ENCODE measurements at regions not wholly inside any gene's neighbourhood (a gene's known extent, or its start where the extent isn't known, plus 50 kb on each side); places are given as distances from the start of the nearest gene placed in this dataset.

DNA sequence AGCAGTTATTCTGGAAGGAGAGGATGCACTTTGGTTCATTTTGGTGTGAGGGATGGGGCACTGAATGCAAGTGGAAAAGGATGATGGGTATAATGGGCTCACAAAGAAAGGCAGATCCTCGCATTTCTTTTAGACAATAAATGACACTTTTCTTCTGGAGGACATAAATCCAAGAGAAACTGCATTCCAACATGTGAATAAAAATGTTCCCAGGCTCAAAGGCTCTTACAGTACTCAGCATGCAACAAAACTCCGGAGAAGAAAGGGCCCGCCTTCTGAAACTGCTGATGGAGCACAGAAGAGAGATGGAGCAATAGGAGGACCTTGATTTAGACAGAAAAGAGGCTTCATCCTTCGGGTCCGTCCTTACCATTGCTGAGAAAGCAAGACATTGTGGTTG lies 538.2 kb upstream of the DPP6 start:
- no peak for DNase-seq (ENCODE audit: low spot score)
- WGBS, 2 donors (ENCODE audit: extremely low coverage in 2 of 2, insufficient read length in 2 of 2, insufficient replicate concordance in 1 of 2) = no CpG with 5 or more reads among the region's 5 CpGs

DNA sequence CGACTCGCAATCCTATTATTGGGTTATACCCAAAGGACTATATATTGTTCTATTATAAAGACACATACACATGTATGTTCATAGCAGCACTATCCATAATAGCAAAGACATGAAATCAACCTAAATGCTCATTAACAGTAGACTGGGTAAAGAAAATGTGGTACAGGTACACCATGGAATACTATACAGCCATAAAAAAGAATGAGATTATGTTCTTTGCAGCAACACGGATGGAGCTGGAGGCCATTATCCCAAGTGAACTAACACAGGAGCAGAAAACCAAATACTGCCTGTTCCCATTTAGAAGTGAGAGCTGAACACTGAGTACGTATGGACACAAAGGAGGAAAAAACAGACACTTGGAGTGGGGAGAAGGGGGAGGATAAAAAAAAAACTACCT lies 536.8 kb upstream of the DPP6 start:
- Histone ChIP-seq H3K4ac (ENCODE audit: low read length) (no peak overlapping the region), H3K27me3 (ENCODE audit: control insufficient read depth in 3 of 3, insufficient read depth in 3 of 3, low read depth in 1 of 3, low read length in 3 of 3) (no peaks in the 10 kb centered on the region), H3K18ac (ENCODE audit: low read length) (no peak overlapping the region), H3K23ac (ENCODE audit: low read depth, low read length, poor library complexity) (no peak overlapping the region), H3K9me3 (replicated peaks in 1 of 2; ENCODE audit: control insufficient read depth in 2 of 2, insufficient read depth in 1 of 2, low read depth in 1 of 2, low read length in 2 of 2) (no peaks in the 10 kb centered on the region), H4K8ac (ENCODE audit: low read depth, low read length) (no peak overlapping the region), H3K36me3 (replicated peaks in 1 of 2; ENCODE audit: control insufficient read depth in 2 of 2, insufficient read depth in 2 of 2, low read length in 2 of 2) (no peaks in the 10 kb centered on the region), H2AK5ac (ENCODE audit: low read depth, low read length) (no peak overlapping the region), H3K4me1 (ENCODE audit: control insufficient read depth in 2 of 2, insufficient read depth in 1 of 2, low read depth in 1 of 2, low read length in 2 of 2) (peaks cover 0 to 6% of the 10 kb centered on the region in 2 donors), H2AFZ (ENCODE audit: low read length) (no peak overlapping the region), H3K9ac (ENCODE audit: low read depth, low read length, poor library complexity) (no peak overlapping the region), H4K91ac (ENCODE audit: low read depth, low read length, poor library complexity) (no peak overlapping the region), H3K14ac (ENCODE audit: low read length) (no peak overlapping the region), H3K4me2 (ENCODE audit: insufficient read depth, low read length, poor library complexity, severe bottlenecking) (no peak overlapping the region), H3K79me1 (ENCODE audit: low read depth, low read length) (no peaks in the 10 kb centered on the region), H3K27ac (replicated peaks; ENCODE audit: low read length) (no peak overlapping the region), H2BK12ac (ENCODE audit: low read length) (no peak overlapping the region), H3K4me3 (ENCODE audit: low read length in 2 of 2) (no peak overlapping the region), H2BK120ac (ENCODE audit: low read depth, low read length) (no peak overlapping the region), H2BK5ac (ENCODE audit: low read length) (no peak overlapping the region), H2BK15ac (ENCODE audit: low read length) (no peak overlapping the region)
- no CpG with 5 or more reads among the region's 4 CpGs for WGBS, 2 donors (ENCODE audit: extremely low coverage in 2 of 2, insufficient read length in 2 of 2, insufficient replicate concordance in 1 of 2)
- no peak for DNase-seq (ENCODE audit: low spot score)

More for the DNA sequence above, 538.2 kb upstream of the DPP6 start:
- H3K9me3 ChIP-seq (replicated peaks in 1 of 2; ENCODE audit: control insufficient read depth in 2 of 2, insufficient read depth in 1 of 2, low read depth in 1 of 2, low read length in 2 of 2) = no peaks in the 10 kb centered on the region
- H3K36me3 ChIP-seq (replicated peaks in 1 of 2; ENCODE audit: control insufficient read depth in 2 of 2, insufficient read depth in 2 of 2, low read length in 2 of 2) = no peaks in the 10 kb centered on the region
- no peak overlapping the region for H3K14ac ChIP-seq (ENCODE audit: low read length)
- no peak overlapping the region for H2AFZ ChIP-seq (ENCODE audit: low read length)
- no peaks in the 10 kb centered on the region for H3K79me1 ChIP-seq (ENCODE audit: low read depth, low read length)
- H3K27ac ChIP-seq (replicated peaks; ENCODE audit: low read length) = no peak overlapping the region
- H3K4ac ChIP-seq (ENCODE audit: low read length) = no peak overlapping the region
- no peak overlapping the region for H2BK15ac ChIP-seq (ENCODE audit: low read length)
- no peak overlapping the region for H3K4me2 ChIP-seq (ENCODE audit: insufficient read depth, low read length, poor library complexity, severe bottlenecking)
- H2BK120ac ChIP-seq (ENCODE audit: low read depth, low read length) = no peak overlapping the region
- H3K4me1 ChIP-seq (ENCODE audit: control insufficient read depth in 2 of 2, insufficient read depth in 1 of 2, low read depth in 1 of 2, low read length in 2 of 2) = no peaks in the 10 kb centered on the region
- H4K8ac ChIP-seq (ENCODE audit: low read depth, low read length) = no peak overlapping the region
- no peaks in the 10 kb centered on the region for H3K27me3 ChIP-seq (ENCODE audit: control insufficient read depth in 3 of 3, insufficient read depth in 3 of 3, low read depth in 1 of 3, low read length in 3 of 3)
- no peak overlapping the region for H3K4me3 ChIP-seq (ENCODE audit: low read length in 2 of 2)
- H4K91ac ChIP-seq (ENCODE audit: low read depth, low read length, poor library complexity) = no peak overlapping the region
- no peak overlapping the region for H2BK12ac ChIP-seq (ENCODE audit: low read length)
- H2AK5ac ChIP-seq (ENCODE audit: low read depth, low read length) = no peak overlapping the region
- no peak overlapping the region for H3K23ac ChIP-seq (ENCODE audit: low read depth, low read length, poor library complexity)
- H3K9ac ChIP-seq (ENCODE audit: low read depth, low read length, poor library complexity) = no peak overlapping the region
- H2BK5ac ChIP-seq (ENCODE audit: low read length) = no peak overlapping the region
- no peak overlapping the region for H3K18ac ChIP-seq (ENCODE audit: low read length)

DNA sequence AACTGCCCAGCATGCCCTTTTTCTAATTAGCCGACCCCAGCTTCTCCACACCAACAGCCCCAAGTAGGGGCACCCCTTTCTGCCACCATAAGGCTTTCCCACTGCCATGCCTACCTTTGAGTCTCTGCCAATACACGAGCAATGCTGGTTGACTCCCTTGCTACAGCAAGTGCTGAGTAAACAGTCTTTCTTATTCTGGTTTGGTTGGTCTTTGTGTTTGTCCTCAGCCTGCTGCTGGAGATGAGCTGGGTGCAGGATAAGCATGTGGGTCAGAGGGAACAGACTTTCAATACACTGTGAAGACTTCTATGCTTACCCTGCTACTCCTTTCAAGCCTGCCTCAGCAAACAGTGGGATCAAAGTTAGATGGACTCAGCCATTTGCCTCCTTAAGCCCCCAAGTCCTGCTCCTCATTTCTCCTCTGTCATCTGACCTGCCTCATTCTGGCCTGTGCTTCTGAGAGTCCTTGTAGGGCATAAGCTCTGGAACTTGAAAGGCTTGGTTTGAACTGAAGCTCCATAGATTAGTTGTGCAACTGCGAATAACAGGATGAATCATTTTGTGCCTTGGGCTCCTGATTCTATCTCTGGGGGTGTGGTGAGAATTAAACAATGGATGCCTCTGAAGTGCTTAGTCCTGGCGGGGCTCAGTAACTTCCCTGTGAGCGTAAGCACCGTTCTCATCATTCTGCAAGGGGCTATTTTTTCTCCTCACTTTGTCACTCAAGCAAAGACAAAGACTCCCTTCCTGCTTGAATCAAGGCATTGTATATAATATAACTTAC lies 533.8 kb upstream of the DPP6 start:
- Histone ChIP-seq H3K9me3 (replicated peaks in 1 of 2; ENCODE audit: control insufficient read depth in 2 of 2, insufficient read depth in 1 of 2, low read depth in 1 of 2, low read length in 2 of 2) (no peaks in the 10 kb centered on the region), H2BK15ac (ENCODE audit: low read length) (no peak overlapping the region), H2BK12ac (ENCODE audit: low read length) (no peak overlapping the region), H3K4me2 (ENCODE audit: insufficient read depth, low read length, poor library complexity, severe bottlenecking) (no peak overlapping the region), H2BK120ac (ENCODE audit: low read depth, low read length) (no peak overlapping the region), H2AK5ac (ENCODE audit: low read depth, low read length) (no peak overlapping the region), H2AFZ (ENCODE audit: low read length) (no peak overlapping the region), H3K4ac (ENCODE audit: low read length) (no peak overlapping the region), H2BK5ac (ENCODE audit: low read length) (no peak overlapping the region), H4K8ac (ENCODE audit: low read depth, low read length) (no peak overlapping the region), H3K4me3 (ENCODE audit: low read length in 2 of 2) (no peak overlapping the region), H4K91ac (ENCODE audit: low read depth, low read length, poor library complexity) (no peak overlapping the region), H3K18ac (ENCODE audit: low read length) (no peak overlapping the region), H3K27me3 (ENCODE audit: control insufficient read depth in 3 of 3, insufficient read depth in 3 of 3, low read depth in 1 of 3, low read length in 3 of 3) (no peaks in the 10 kb centered on the region), H3K14ac (ENCODE audit: low read length) (no peak overlapping the region), H3K27ac (replicated peaks; ENCODE audit: low read length) (no peak overlapping the region), H3K9ac (ENCODE audit: low read depth, low read length, poor library complexity) (no peak overlapping the region), H3K23ac (ENCODE audit: low read depth, low read length, poor library complexity) (no peak overlapping the region), H3K4me1 (ENCODE audit: control insufficient read depth in 2 of 2, insufficient read depth in 1 of 2, low read depth in 1 of 2, low read length in 2 of 2) (peaks cover 0 to 9% of the 10 kb centered on the region in 2 donors), H3K36me3 (replicated peaks in 1 of 2; ENCODE audit: control insufficient read depth in 2 of 2, insufficient read depth in 2 of 2, low read length in 2 of 2) (no peaks in the 10 kb centered on the region), H3K79me1 (ENCODE audit: low read depth, low read length) (no peaks in the 10 kb centered on the region)
- WGBS, 2 donors (ENCODE audit: extremely low coverage in 2 of 2, insufficient read length in 2 of 2, insufficient replicate concordance in 1 of 2) = no CpG with 5 or more reads among the region's 6 CpGs
- no peak for DNase-seq (ENCODE audit: low spot score)

DNA sequence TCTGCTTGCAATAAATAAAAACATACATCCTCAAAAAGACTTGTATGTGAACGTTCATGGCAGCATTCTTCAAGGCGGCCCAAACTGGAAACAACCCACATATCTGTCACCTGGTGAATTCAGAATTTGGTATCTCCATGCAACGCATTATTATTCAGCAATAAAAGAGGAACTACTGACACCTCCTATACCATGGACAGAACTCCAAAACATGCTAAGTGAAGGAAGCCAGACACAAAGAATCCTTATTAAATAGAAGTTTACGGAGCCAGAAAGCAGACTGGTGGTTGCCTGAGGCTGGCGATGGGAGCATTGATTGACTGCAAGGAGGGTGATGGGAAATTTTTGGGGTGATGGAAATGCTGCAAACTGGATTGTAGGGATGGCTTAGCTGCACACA lies 530.8 kb upstream of the DPP6 start:
- Histone ChIP-seq H2AFZ (ENCODE audit: low read length) (no peak overlapping the region), H2AK5ac (ENCODE audit: low read depth, low read length) (no peak overlapping the region), H3K4ac (ENCODE audit: low read length) (no peak overlapping the region), H3K9ac (ENCODE audit: low read depth, low read length, poor library complexity) (no peak overlapping the region), H3K36me3 (replicated peaks in 1 of 2; ENCODE audit: control insufficient read depth in 2 of 2, insufficient read depth in 2 of 2, low read length in 2 of 2) (no peaks in the 10 kb centered on the region), H3K4me2 (ENCODE audit: insufficient read depth, low read length, poor library complexity, severe bottlenecking) (no peak overlapping the region), H2BK120ac (ENCODE audit: low read depth, low read length) (no peak overlapping the region), H2BK5ac (ENCODE audit: low read length) (no peak overlapping the region), H3K9me3 (replicated peaks in 1 of 2; ENCODE audit: control insufficient read depth in 2 of 2, insufficient read depth in 1 of 2, low read depth in 1 of 2, low read length in 2 of 2) (no peaks in the 10 kb centered on the region), H3K18ac (ENCODE audit: low read length) (no peak overlapping the region), H2BK15ac (ENCODE audit: low read length) (no peak overlapping the region), H3K4me3 (ENCODE audit: low read length in 2 of 2) (no peak overlapping the region), H2BK12ac (ENCODE audit: low read length) (no peak overlapping the region), H3K79me1 (ENCODE audit: low read depth, low read length) (no peaks in the 10 kb centered on the region), H4K8ac (ENCODE audit: low read depth, low read length) (no peak overlapping the region), H3K27ac (replicated peaks; ENCODE audit: low read length) (no peak overlapping the region), H4K91ac (ENCODE audit: low read depth, low read length, poor library complexity) (no peak overlapping the region), H3K27me3 (ENCODE audit: control insufficient read depth in 3 of 3, insufficient read depth in 3 of 3, low read depth in 1 of 3, low read length in 3 of 3) (no peaks in the 10 kb centered on the region), H3K14ac (ENCODE audit: low read length) (no peak overlapping the region), H3K23ac (ENCODE audit: low read depth, low read length, poor library complexity) (no peak overlapping the region), H3K4me1 (ENCODE audit: control insufficient read depth in 2 of 2, insufficient read depth in 1 of 2, low read depth in 1 of 2, low read length in 2 of 2) (peaks cover 0 to 19% of the 10 kb centered on the region in 2 donors)
- WGBS, 2 donors (ENCODE audit: extremely low coverage in 2 of 2, insufficient read length in 2 of 2, insufficient replicate concordance in 1 of 2) = no CpG with 5 or more reads among the region's 5 CpGs
- DNase-seq (ENCODE audit: low spot score) = no peak

Data from neuronal stem cell (in vitro differentiated cells).